Trophoblast cell (in vitro differentiated cells and primary cell): ENCODE measurements at regions not wholly inside any gene's neighbourhood (a gene's known extent, or its start where the extent isn't known, plus 50 kb on each side); places are given as distances from the start of the nearest gene placed in this dataset.

Experiments used
- DNase-seq, 2 donors: peaks; one replicate each; pipeline ENCODE4 v3.0.0-alpha.2; 2016
- H2AFZ ChIP-seq: 2 replicates; pipeline ENCODE4 v1.6.1; 2013; ENCODE audit warnings: low read length, moderate library complexity, mild to moderate bottlenecking; ENCODE audit not compliant: insufficient read depth, poor library complexity
- H2AK5ac ChIP-seq: 2 replicates; pipeline ENCODE4 v1.6.1; 2013; ENCODE audit warnings: mild to moderate bottlenecking, low read length
- H2BK120ac ChIP-seq: 2 replicates; pipeline ENCODE4 v1.6.1; 2013; ENCODE audit warnings: low read length, mild to moderate bottlenecking, moderate library complexity; ENCODE audit not compliant: insufficient read depth, poor library complexity
- H2BK12ac ChIP-seq: 2 replicates; pipeline ENCODE4 v1.6.1; 2013; ENCODE audit warnings: mild to moderate bottlenecking, low read length, moderate library complexity
- H2BK5ac ChIP-seq: 2 replicates; pipeline ENCODE4 v1.6.1; 2013; ENCODE audit warnings: low read length, low read depth, moderate library complexity, mild to moderate bottlenecking; ENCODE audit not compliant: poor library complexity
- H3K14ac ChIP-seq: 2 replicates; pipeline ENCODE4 v1.6.1; 2013; ENCODE audit warnings: mild to moderate bottlenecking, low read length
- H3K18ac ChIP-seq: 2 replicates; pipeline ENCODE4 v1.6.1; 2013; ENCODE audit warnings: mild to moderate bottlenecking, low read length
- H3K23ac ChIP-seq: 2 replicates; pipeline ENCODE4 v1.6.1; 2013; ENCODE audit warnings: low read length
- H3K27ac ChIP-seq: 2 replicates; pipeline ENCODE4 v1.5.1; 2013; ENCODE audit warnings: low read depth, mild to moderate bottlenecking, inconsistent platforms, low read length, moderate library complexity
- H3K27me3 ChIP-seq: 2 replicates; pipeline ENCODE4 v1.6.1; 2013; ENCODE audit warnings: inconsistent platforms, mild to moderate bottlenecking, low read length, moderate library complexity; ENCODE audit not compliant: insufficient read depth
- H3K36me3 ChIP-seq, 2 experiments: 1 replicate in 1 of 2; 2 replicates in 1 of 2; pipeline ENCODE4 v1.6.1; 2013; ENCODE audit warnings: low read length in 2 of 2, mild to moderate bottlenecking in 2 of 2, moderate library complexity in 1 of 2; ENCODE audit not compliant: insufficient read depth in 2 of 2, control insufficient read depth in 1 of 2
- H3K4ac ChIP-seq: 2 replicates; pipeline ENCODE4 v1.6.1; 2013; ENCODE audit warnings: low read depth, mild to moderate bottlenecking, low read length, moderate library complexity
- H3K4me1 ChIP-seq, 2 experiments: 1 replicate in 1 of 2; 2 replicates in 1 of 2; pipeline ENCODE4 v1.6.1; 2013; ENCODE audit warnings: low read length in 2 of 2, mild to moderate bottlenecking in 2 of 2, moderate library complexity in 1 of 2; ENCODE audit not compliant: insufficient read depth in 2 of 2, control insufficient read depth in 1 of 2
- H3K4me2 ChIP-seq: 2 replicates; pipeline ENCODE4 v1.6.1; 2013; ENCODE audit warnings: inconsistent platforms, mild to moderate bottlenecking, low read length, moderate library complexity
- H3K4me3 ChIP-seq: 2 replicates; pipeline ENCODE4 v1.5.1; 2013; ENCODE audit warnings: mild to moderate bottlenecking, low read depth, low read length, inconsistent platforms
- H3K79me1 ChIP-seq: one replicate; pipeline ENCODE4 v1.6.1; 2013; ENCODE audit warnings: low read length
- H3K79me2 ChIP-seq: 2 replicates; pipeline ENCODE4 v1.6.1; 2013; ENCODE audit warnings: low read length, mild to moderate bottlenecking; ENCODE audit not compliant: control insufficient read depth, insufficient read depth, poor library complexity
- H3K9ac ChIP-seq: 2 replicates; pipeline ENCODE4 v1.6.1; 2013; ENCODE audit warnings: mild to moderate bottlenecking, low read length
- H3K9me3 ChIP-seq: 2 replicates; pipeline ENCODE4 v1.6.1; 2013; ENCODE audit warnings: low read depth, mild to moderate bottlenecking, control low read depth, inconsistent platforms, low read length; ENCODE audit not compliant: insufficient read depth
- H4K12ac ChIP-seq: 2 replicates; pipeline ENCODE4 v1.6.1; 2013; ENCODE audit warnings: low read depth, mild to moderate bottlenecking, low read length, moderate library complexity
- H4K8ac ChIP-seq: 2 replicates; pipeline ENCODE4 v1.6.1; 2013; ENCODE audit warnings: low read depth, mild to moderate bottlenecking, low read length, moderate library complexity
- H4K91ac ChIP-seq: one replicate; pipeline ENCODE4 v1.6.1; 2013; ENCODE audit warnings: low read depth, mild to moderate bottlenecking, low read length, moderate library complexity
- WGBS: extraction: QIAGEN DNeasy Blood & Tissue Kit; methylation state at CpG from one replicate; pipeline ENCODE4 v1.1.7; 2013; ENCODE audit warnings: missing lambda C conversion rate; ENCODE audit not compliant: insufficient read length, insufficient coverage; ENCODE audit errors: extremely low coverage; 5-methylcytosine and 5-hydroxymethylcytosine counted together

DNA sequence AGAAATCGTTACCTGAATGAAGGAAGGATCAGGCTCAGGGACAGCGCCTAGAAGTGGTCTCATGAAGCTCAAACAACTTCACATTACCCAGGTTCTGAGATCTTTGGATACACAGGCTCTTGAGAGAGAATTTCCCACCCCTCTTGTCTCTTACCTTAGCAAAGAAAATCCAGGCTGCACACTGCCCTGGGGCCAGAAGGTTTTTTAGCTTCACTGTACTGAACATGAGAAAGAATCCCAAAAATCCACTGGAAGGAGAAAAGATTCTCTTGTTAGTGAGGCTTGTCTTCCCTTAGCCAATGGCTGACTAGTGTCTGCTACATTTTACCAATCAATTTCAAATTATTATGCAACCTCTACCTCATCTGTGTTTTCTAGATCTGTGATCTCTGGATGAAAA is 101.0 kb upstream of the RIOK3 start:
- Histone ChIP-seq H4K8ac (no peak overlapping the region), H3K4me3 (no peak overlapping the region), H3K27ac (no peak overlapping the region), H3K23ac (no peak overlapping the region), H2BK5ac (no peak overlapping the region), H3K14ac (no peak overlapping the region), H3K9me3 (no peaks in the 10 kb centered on the region), H3K4ac (no peak overlapping the region), H3K36me3 (no peaks in the 10 kb centered on the region), H3K4me1 (peaks cover 24 to 27% of the 10 kb centered on the region in 2 experiments), H3K18ac (no peak overlapping the region), H3K9ac (no peak overlapping the region), H3K27me3 (no peaks in the 10 kb centered on the region), H2AFZ (no peak overlapping the region), H2BK12ac (no peak overlapping the region), H3K79me1 (peaks cover 2% of the 10 kb centered on the region), H4K12ac (no peak overlapping the region), H4K91ac (no peak overlapping the region), H3K79me2 (no peaks in the 10 kb centered on the region), H2AK5ac (no peak overlapping the region), H2BK120ac (no peak overlapping the region), H3K4me2 (peak overlapping the region; percentile 50)
- WGBS = no CpG with 5 or more reads among the region's 2 CpGs
- DNase-seq = peak; percentile 24 to 71

DNA sequence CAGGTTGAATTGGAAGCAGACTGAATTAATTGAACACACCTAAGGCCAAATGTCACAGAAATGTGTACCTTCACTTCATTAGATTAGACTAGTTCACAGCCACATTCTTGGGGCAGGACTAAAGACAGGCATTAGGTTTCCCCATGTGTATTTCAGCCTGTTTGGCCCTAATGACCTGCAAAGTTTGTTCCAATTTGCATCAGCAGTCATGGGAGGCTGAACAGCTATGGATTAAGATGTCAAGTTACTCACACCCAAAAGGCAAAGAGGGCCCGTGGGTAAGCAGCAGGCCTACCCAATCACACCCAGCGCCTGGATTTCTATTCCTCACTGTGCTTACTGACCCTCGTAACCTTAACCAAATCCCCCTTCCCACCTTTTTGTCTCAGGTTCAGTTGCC is 99.6 kb upstream of the RIOK3 start:
- Histone ChIP-seq H3K36me3 (no peaks in the 10 kb centered on the region), H3K79me2 (no peaks in the 10 kb centered on the region), H2BK5ac (no peak overlapping the region), H3K27me3 (no peaks in the 10 kb centered on the region), H4K91ac (no peak overlapping the region), H3K79me1 (peaks cover 2% of the 10 kb centered on the region), H2AK5ac (no peak overlapping the region), H4K8ac (no peak overlapping the region), H3K4ac (no peak overlapping the region), H3K4me3 (no peak overlapping the region), H3K18ac (no peak overlapping the region), H3K14ac (no peak overlapping the region), H2BK120ac (no peak overlapping the region), H3K23ac (no peak overlapping the region), H3K4me1 (peaks cover 24 to 27% of the 10 kb centered on the region in 2 experiments), H3K4me2 (no peak overlapping the region), H3K27ac (no peak overlapping the region), H3K9me3 (no peaks in the 10 kb centered on the region), H3K9ac (no peak overlapping the region), H2AFZ (no peak overlapping the region), H2BK12ac (no peak overlapping the region), H4K12ac (no peak overlapping the region)
- no CpG with 5 or more reads among the region's 3 CpGs for WGBS
- DNase-seq = no peak

DNA sequence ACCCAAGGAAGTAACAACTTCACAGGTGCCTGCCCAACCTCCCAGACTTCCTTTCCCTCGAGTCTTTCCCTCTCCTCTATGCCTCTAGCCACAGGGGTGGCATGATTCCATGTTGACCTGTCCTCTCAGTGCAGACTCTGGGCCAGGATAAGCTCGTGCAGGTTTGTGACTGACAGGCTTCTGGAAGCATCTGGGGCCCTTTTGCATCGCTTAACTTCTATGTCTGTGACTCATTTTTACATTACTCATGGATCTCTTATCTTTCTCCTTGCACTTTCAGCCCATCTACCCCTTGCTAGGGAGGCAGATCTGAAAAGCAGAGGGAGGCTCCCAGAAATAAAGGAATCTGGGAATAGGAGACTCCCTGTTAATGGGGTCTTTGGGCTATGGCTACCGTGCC is 98.5 kb upstream of the RIOK3 start:
- peaks cover 24 to 27% of the 10 kb centered on the region in 2 experiments for H3K4me1 ChIP-seq
- no peak overlapping the region for H3K4me3 ChIP-seq
- no peaks in the 10 kb centered on the region for H3K79me2 ChIP-seq
- H3K18ac ChIP-seq = no peak overlapping the region
- DNase-seq = peak; percentile 73 to 81
- H2AK5ac ChIP-seq = no peak overlapping the region
- H3K27me3 ChIP-seq = no peaks in the 10 kb centered on the region
- H2AFZ ChIP-seq = no peak overlapping the region
- no peak overlapping the region for H3K27ac ChIP-seq
- H3K9ac ChIP-seq = no peak overlapping the region
- H3K4me2 ChIP-seq = no peak overlapping the region
- no peak overlapping the region for H3K23ac ChIP-seq
- no peak overlapping the region for H2BK120ac ChIP-seq
- H2BK5ac ChIP-seq = no peak overlapping the region
- peaks cover 2% of the 10 kb centered on the region for H3K79me1 ChIP-seq
- no peak overlapping the region for H4K91ac ChIP-seq
- H2BK12ac ChIP-seq = no peak overlapping the region
- no peaks in the 10 kb centered on the region for H3K36me3 ChIP-seq
- no peak overlapping the region for H4K12ac ChIP-seq
- H3K14ac ChIP-seq = no peak overlapping the region
- no peak overlapping the region for H4K8ac ChIP-seq
- WGBS = no CpG with 5 or more reads among the region's 4 CpGs
- H3K4ac ChIP-seq = no peak overlapping the region
- no peaks in the 10 kb centered on the region for H3K9me3 ChIP-seq

DNA sequence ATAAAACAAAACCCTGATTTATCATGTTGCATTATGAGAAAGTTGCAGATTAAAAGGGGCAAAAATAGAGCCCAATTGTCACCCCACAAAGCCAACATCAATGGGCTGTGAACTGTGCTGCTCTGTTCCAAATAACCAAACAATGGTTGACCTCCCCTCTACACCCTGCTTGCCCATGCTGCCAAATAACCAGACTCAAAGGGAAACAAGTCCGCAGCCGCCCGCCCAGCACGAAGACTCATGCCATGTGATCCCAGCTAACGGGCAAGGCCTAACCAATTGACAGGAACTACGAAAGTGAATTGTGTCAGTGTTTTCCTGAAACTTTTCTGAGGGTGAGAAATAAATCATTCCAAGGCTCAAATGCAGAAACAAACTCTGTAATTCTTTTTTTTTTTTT is 97.9 kb upstream of the RIOK3 start:
- no peak overlapping the region for H2BK12ac ChIP-seq
- no peak overlapping the region for H2AK5ac ChIP-seq
- no peak overlapping the region for H2AFZ ChIP-seq
- no peaks in the 10 kb centered on the region for H3K79me2 ChIP-seq
- H2BK5ac ChIP-seq = no peak overlapping the region
- no peak overlapping the region for H3K4ac ChIP-seq
- H3K79me1 ChIP-seq = peaks cover 2% of the 10 kb centered on the region
- H4K91ac ChIP-seq = no peak overlapping the region
- H2BK120ac ChIP-seq = no peak overlapping the region
- H3K9ac ChIP-seq = no peak overlapping the region
- no peak for DNase-seq
- no CpG with 5 or more reads among the region's 6 CpGs for WGBS
- H3K27ac ChIP-seq = no peak overlapping the region
- H3K4me2 ChIP-seq = no peak overlapping the region
- no peak overlapping the region for H4K8ac ChIP-seq
- H4K12ac ChIP-seq = no peak overlapping the region
- H3K4me1 ChIP-seq = peaks cover 24 to 25% of the 10 kb centered on the region in 2 experiments
- no peaks in the 10 kb centered on the region for H3K27me3 ChIP-seq
- H3K14ac ChIP-seq = no peak overlapping the region
- no peaks in the 10 kb centered on the region for H3K36me3 ChIP-seq
- no peak overlapping the region for H3K4me3 ChIP-seq
- H3K23ac ChIP-seq = no peak overlapping the region
- H3K9me3 ChIP-seq = no peaks in the 10 kb centered on the region
- H3K18ac ChIP-seq = no peak overlapping the region
